GM23248 (cell line): ENCODE measurements at regions not wholly inside any gene's neighbourhood (a gene's known extent, or its start where the extent isn't known, plus 50 kb on each side); places are given as distances from the start of the nearest gene placed in this dataset.

Experiments used
- EZH2 ChIP-seq: fragments of 200-600 bp; sonication (generic); IDR thresholded peaks from 2 replicates; pipeline ENCODE4 v1.6.1; 2018; ENCODE audit warnings: antibody characterized with exemption, mild to moderate bottlenecking; ENCODE audit not compliant: insufficient read depth, poor library complexity, severe bottlenecking
- EZH2phosphoT487 ChIP-seq: fragments of 200-600 bp; sonication (generic); IDR thresholded peaks from 2 replicates; pipeline ENCODE4 v1.6.1; 2018; ENCODE audit warnings: antibody characterized with exemption, moderate library complexity, mild to moderate bottlenecking, low read depth; ENCODE audit not compliant: insufficient read depth

DNA sequence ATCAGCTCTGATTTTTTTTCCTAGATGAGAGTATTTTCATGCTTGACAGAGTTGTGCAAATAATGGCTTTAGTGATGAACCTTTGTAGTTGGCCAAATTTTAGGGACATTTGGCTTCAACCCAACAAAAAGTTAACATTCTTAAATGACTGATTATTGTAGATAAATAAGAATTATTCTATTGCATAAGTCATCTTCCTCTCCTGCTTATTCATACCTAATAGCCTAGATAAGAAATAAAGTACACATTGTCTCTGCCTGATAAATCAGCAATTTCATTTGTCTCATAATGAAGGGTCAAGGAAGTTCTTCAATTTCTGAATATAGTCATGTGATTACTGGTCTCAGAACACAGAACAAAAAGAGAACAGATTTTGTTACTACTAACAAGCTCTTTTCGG, 428.9 kb upstream of the IL12A start:
- TF ChIP-seq EZH2 (no peak), EZH2phosphoT487 (no peak)
